Ishikawa (cell line): ENCODE measurements at regions not wholly inside any gene's neighbourhood (a gene's known extent, or its start where the extent isn't known, plus 50 kb on each side); places are given as distances from the start of the nearest gene placed in this dataset.

ENCODE experiments used
- CEBPB ChIP-seq: IDR thresholded peaks from 2 replicates; pipeline ENCODE4 v1.6.1; 2012
- CREB1 ChIP-seq: IDR thresholded peaks from 2 replicates; pipeline ENCODE4 v1.6.1; 2012; ENCODE audit warnings: low read depth
- EGR1 ChIP-seq: IDR thresholded peaks from 2 replicates; pipeline ENCODE4 v1.6.1; 2012
- EP300 ChIP-seq: IDR thresholded peaks from 2 replicates; pipeline ENCODE4 v1.6.1; 2012; ENCODE audit warnings: borderline replicate concordance
- FOXM1 ChIP-seq: IDR thresholded peaks from 2 replicates; pipeline ENCODE4 v1.6.1; 2012; ENCODE audit warnings: low read depth, borderline replicate concordance
- MAX ChIP-seq: IDR thresholded peaks from 2 replicates; pipeline ENCODE4 v1.6.1; 2012
- NFIC ChIP-seq: IDR thresholded peaks from 2 replicates; pipeline ENCODE4 v1.6.1; 2012
- RAD21 ChIP-seq: IDR thresholded peaks from 2 replicates; pipeline ENCODE4 v1.6.1; 2012; ENCODE audit warnings: low read depth
- REST ChIP-seq: IDR thresholded peaks from 2 replicates; pipeline ENCODE4 v1.6.1; 2012; ENCODE audit warnings: low read depth, mild to moderate bottlenecking
- TAF1 ChIP-seq: IDR thresholded peaks from 2 replicates; pipeline ENCODE4 v1.6.1; 2012; ENCODE audit warnings: low read depth, mild to moderate bottlenecking
- TCF12 ChIP-seq: IDR thresholded peaks from 2 replicates; pipeline ENCODE4 v1.6.1; 2012; ENCODE audit warnings: low read depth
- TEAD4 ChIP-seq: IDR thresholded peaks from 2 replicates; pipeline ENCODE4 v1.6.1; 2012
- USF1 ChIP-seq: IDR thresholded peaks from 2 replicates; pipeline ENCODE4 v1.6.1; 2012
- YY1 ChIP-seq: IDR thresholded peaks from 2 replicates; pipeline ENCODE4 v1.6.1; 2012; ENCODE audit warnings: low read depth
- ZBTB7A ChIP-seq: IDR thresholded peaks from 2 replicates; pipeline ENCODE4 v1.6.1; 2012; ENCODE audit warnings: low read depth

GRCh38 chr21:17071093-17071492, 441.8 kb upstream of the CXADR start:
- no peak for TF ChIP-seq TCF12
- TF ChIP-seq FOXM1: no peak
- TF ChIP-seq CEBPB: no peak
- no peak for TF ChIP-seq EGR1
- TF ChIP-seq TEAD4: no peak
- no peak for TF ChIP-seq REST
- no peak for TF ChIP-seq RAD21

GRCh38 chr21:17081193-17081592, 431.6 kb upstream of the CXADR start:
- TF ChIP-seq REST (no peak), MAX (no peak), EP300 (no peak), ZBTB7A (no peak), TAF1 (no peak)

- no peak for TF ChIP-seq TEAD4
- TF ChIP-seq RAD21: no peak
- no peak for TF ChIP-seq CEBPB
- TF ChIP-seq TCF12: no peak
- TF ChIP-seq ZBTB7A: no peak
- no peak for TF ChIP-seq NFIC
- no peak for TF ChIP-seq REST
Observed at GRCh38 chr21:17082843-17083483, 429.9 kb upstream of the CXADR start.

- TF ChIP-seq NFIC (no peak), TEAD4 (no peak), FOXM1 (no peak), MAX (no peak), YY1 (no peak), REST (no peak), EP300 (no peak), CREB1 (no peak), EGR1 (no peak), RAD21 (no peak), TAF1 (no peak), CEBPB (no peak)
Observed at GRCh38 chr21:17085707-17086106, 427.1 kb upstream of the CXADR start.

- no peak for TF ChIP-seq RAD21
- TF ChIP-seq CREB1: no peak
- TF ChIP-seq MAX: no peak
- TF ChIP-seq CEBPB: no peak
- no peak for TF ChIP-seq EGR1
- no peak for TF ChIP-seq TAF1
- TF ChIP-seq ZBTB7A: no peak
- TF ChIP-seq TEAD4: no peak
- no peak for TF ChIP-seq USF1
Observed at GRCh38 chr21:17088500-17088899, 424.3 kb upstream of the CXADR start.
